ENCODE measurements at regions not wholly inside any gene's neighbourhood (a gene's known extent, or its start where the extent isn't known, plus 50 kb on each side); places are given as distances from the start of the nearest gene placed in this dataset.

GRCh38 chr16:6714510-6714909 lies 618.1 kb upstream of the RBFOX1 start:
- H4K20me1 ChIP-seq (ENCODE audit: control insufficient read depth, extremely low read depth, insufficient read depth, low read length), result no peaks in the 10 kb centered on the region
- no peak overlapping the region for H2AFZ ChIP-seq (ENCODE audit: control insufficient read depth, low read length)
- H3K4me1 ChIP-seq (ENCODE audit: control insufficient read depth, extremely low read depth, insufficient read depth, low read length), result no peaks in the 10 kb centered on the region
- no peak overlapping the region for H3K9ac ChIP-seq (ENCODE audit: control insufficient read depth, extremely low read depth, insufficient read depth, low read length)
- H3K36me3 ChIP-seq (ENCODE audit: control insufficient read depth in 2 of 2, extremely low read depth in 1 of 2, insufficient read depth in 2 of 2, low read length in 2 of 2), result no peaks in the 10 kb centered on the region
- dilution Hi-C loops (cut with MboI; ENCODE audit: extremely low pct_ligation_motif_present, low sequenced_read_pairs), result no loop called here
- H3K4me2 ChIP-seq (ENCODE audit: control insufficient read depth, extremely low read depth, insufficient read depth, low read depth, low read length), result no peak overlapping the region
- no peak overlapping the region for H3K27ac ChIP-seq (ENCODE audit: control insufficient read depth, insufficient read depth, low read length)
- no peaks in the 10 kb centered on the region for H3K9me1 ChIP-seq (ENCODE audit: control insufficient read depth, extremely low read depth, insufficient read depth, low read length)
- no peaks in the 10 kb centered on the region for H3K79me2 ChIP-seq (ENCODE audit: control insufficient read depth, insufficient read depth, low read length)
- FAIRE-seq, result no peak
- H3K9me3 ChIP-seq (ENCODE audit: control insufficient read depth, low read depth, low read length), result peaks cover 2% of the 10 kb centered on the region
- H3K4me3 ChIP-seq (ENCODE audit: control insufficient read depth in 2 of 3, extremely low read depth in 1 of 3, insufficient read depth in 2 of 3, low read depth in 1 of 3, low read length in 3 of 3), result no peak overlapping the region
- no peak for DNase-seq (ENCODE audit: low read depth, low spot score)
- TF ChIP-seq CTCF (optimal IDR thresholded peaks at IDR 0.05 in 1 of 3, IDR thresholded peaks at IDR 0.05 in 1 of 3, conservative IDR thresholded peaks at IDR 0.05 in 1 of 3; ENCODE audit: extremely low read depth in 1 of 3, insufficient read depth in 2 of 3, low read length in 3 of 3), result no peak
- no peaks in the 10 kb centered on the region for H3K27me3 ChIP-seq (ENCODE audit: control insufficient read depth, extremely low read depth, insufficient read depth, low read length)

- no peak overlapping the region for H3K4me2 ChIP-seq (ENCODE audit: control insufficient read depth, extremely low read depth, insufficient read depth, low read depth, low read length)
- dilution Hi-C loops (cut with MboI; ENCODE audit: extremely low pct_ligation_motif_present, low sequenced_read_pairs), result no loop called here
- FAIRE-seq (no peak), DNase-seq (ENCODE audit: low read depth, low spot score) (no peak)
- no peak overlapping the region for H3K9ac ChIP-seq (ENCODE audit: control insufficient read depth, extremely low read depth, insufficient read depth, low read length)
- H3K79me2 ChIP-seq (ENCODE audit: control insufficient read depth, insufficient read depth, low read length), result no peaks in the 10 kb centered on the region
- H3K27me3 ChIP-seq (ENCODE audit: control insufficient read depth, extremely low read depth, insufficient read depth, low read length), result no peaks in the 10 kb centered on the region
- peaks cover 6% of the 10 kb centered on the region for H3K9me3 ChIP-seq (ENCODE audit: control insufficient read depth, low read depth, low read length)
- H2AFZ ChIP-seq (ENCODE audit: control insufficient read depth, low read length), result no peak overlapping the region
- no peaks in the 10 kb centered on the region for H3K9me1 ChIP-seq (ENCODE audit: control insufficient read depth, extremely low read depth, insufficient read depth, low read length)
- no peak for TF ChIP-seq CTCF (optimal IDR thresholded peaks at IDR 0.05 in 1 of 3, IDR thresholded peaks at IDR 0.05 in 1 of 3, conservative IDR thresholded peaks at IDR 0.05 in 1 of 3; ENCODE audit: extremely low read depth in 1 of 3, insufficient read depth in 2 of 3, low read length in 3 of 3)
- no peaks in the 10 kb centered on the region for H3K4me1 ChIP-seq (ENCODE audit: control insufficient read depth, extremely low read depth, insufficient read depth, low read length)
- no peak overlapping the region for H3K27ac ChIP-seq (ENCODE audit: control insufficient read depth, insufficient read depth, low read length)
- no peaks in the 10 kb centered on the region for H3K36me3 ChIP-seq (ENCODE audit: control insufficient read depth in 2 of 2, extremely low read depth in 1 of 2, insufficient read depth in 2 of 2, low read length in 2 of 2)
- no peak overlapping the region for H3K4me3 ChIP-seq (ENCODE audit: control insufficient read depth in 2 of 3, extremely low read depth in 1 of 3, insufficient read depth in 2 of 3, low read depth in 1 of 3, low read length in 3 of 3)
- no peaks in the 10 kb centered on the region for H4K20me1 ChIP-seq (ENCODE audit: control insufficient read depth, extremely low read depth, insufficient read depth, low read length)
Measured at GRCh38 chr16:6709736-6710135, 622.9 kb upstream of the RBFOX1 start.

Measured in keratinocyte (primary cell).